Fibroblast of skin of left biceps (primary cell): ENCODE measurements at regions not wholly inside any gene's neighbourhood (a gene's known extent, or its start where the extent isn't known, plus 50 kb on each side); places are given as distances from the start of the nearest gene placed in this dataset.
A peak's percentile ranks its signal among the peaks of the same experiment; 100 is the strongest.

ENCODE experiments used
- DNase-seq, 2 experiments: peaks; one replicate each; pipeline ENCODE4 v3.0.0-alpha.2; 2013; ENCODE audit warnings: low read depth in 2 of 2

GRCh38 chr17:55829995-55830612 lies 79.3 kb downstream of the PCTP start:
- no peak for DNase-seq

- DNase-seq: no peak
Observed at GRCh38 chr17:55830699-55831471, 80.0 kb downstream of the PCTP start.

- DNase-seq: no peak
Observed at GRCh38 chr17:55833306-55833705, 82.5 kb downstream of the PCTP start.

- DNase-seq: no peak
Observed at GRCh38 chr17:55842405-55843158, 91.7 kb downstream of the PCTP start.

- DNase-seq: no peak
Observed at GRCh38 chr17:55843785-55844184, 92.9 kb downstream of the PCTP start.

GRCh38 chr17:55845385-55845784 lies 94.5 kb downstream of the PCTP start:
- peak; percentile 8 to 12 for DNase-seq

- DNase-seq: no peak
Observed at GRCh38 chr17:55846745-55847144, 95.9 kb downstream of the PCTP start.

GRCh38 chr17:55852734-55853133 lies 101.9 kb downstream of the PCTP start:
- no peak for DNase-seq

GRCh38 chr17:55859301-55859795 lies 108.5 kb downstream of the PCTP start:
- DNase-seq: no peak

- DNase-seq: no peak
Observed at GRCh38 chr17:55865072-55865762, 114.4 kb downstream of the PCTP start.

GRCh38 chr17:55870044-55870443 lies 119.2 kb downstream of the PCTP start:
- DNase-seq: no peak

GRCh38 chr17:55872374-55872773 lies 121.5 kb downstream of the PCTP start:
- DNase-seq: no peak

- no peak for DNase-seq
Observed at GRCh38 chr17:55873017-55873758, 122.3 kb downstream of the PCTP start.

- DNase-seq: no peak
Observed at GRCh38 chr17:55883149-55883548, 132.3 kb downstream of the PCTP start.

GRCh38 chr17:55887531-55887930 lies 136.7 kb downstream of the PCTP start:
- no peak for DNase-seq

GRCh38 chr17:55889271-55889670 lies 138.4 kb downstream of the PCTP start:
- no peak for DNase-seq

GRCh38 chr17:55895112-55895759 lies 144.4 kb downstream of the PCTP start:
- DNase-seq: no peak

GRCh38 chr17:55897301-55897700 lies 146.4 kb downstream of the PCTP start:
- DNase-seq: no peak

GRCh38 chr17:55898195-55898594 lies 147.3 kb downstream of the PCTP start:
- DNase-seq: no peak

GRCh38 chr17:55900188-55900587 lies 149.3 kb downstream of the PCTP start:
- no peak for DNase-seq
